Esophagus muscularis mucosa (tissue), 4 donors: ENCODE measurements at regions not wholly inside any gene's neighbourhood (a gene's known extent, or its start where the extent isn't known, plus 50 kb on each side); places are given as distances from the start of the nearest gene placed in this dataset.

Experiments used
- DNase-seq: peaks from one replicate; pipeline ENCODE4 v3.0.0-alpha.2; 2017; ENCODE audit errors: extremely low spot score
- H3K27ac ChIP-seq, 4 donors: fragments of 200-600 bp; sonication (generic); replicated peaks in 1 of 4; 1 replicate in 3 of 4; 2 replicates in 1 of 4; pipeline ENCODE4 v1.5.1; 2016 to 2019; ENCODE audit warnings: mild to moderate bottlenecking in 1 of 4
- H3K27me3 ChIP-seq, 4 donors: fragments of 200-600 bp; sonication (generic); one replicate each; pipeline versions ENCODE4 v1.5.1 to v1.6.0; 2016 to 2019
- H3K36me3 ChIP-seq, 4 donors: fragments of 200-600 bp; sonication (generic); one replicate each; pipeline ENCODE4 v1.5.1; 2016 to 2019
- H3K4me1 ChIP-seq, 4 donors: fragments of 200-600 bp; sonication (generic); one replicate each; pipeline ENCODE4 v1.5.1; 2016 to 2019
- H3K4me3 ChIP-seq, 4 donors: fragments of 200-600 bp; sonication (generic); 1 replicate in 2 of 4; 2 replicates in 2 of 4; pipeline ENCODE4 v1.5.1; 2016 to 2019; ENCODE audit warnings: mild to moderate bottlenecking in 4 of 4, moderate library complexity in 1 of 4
- H3K9me3 ChIP-seq, 4 donors: fragments of 200-600 bp; sonication (generic); 1 replicate in 3 of 4; 2 replicates in 1 of 4; pipeline ENCODE4 v1.5.1; 2016 to 2019
- CTCF ChIP-seq, 3 experiments: fragments of 200-600 bp in 2 of 3; fragments of 450-650 bp in 1 of 3; sonication (generic) in 2 of 3; IDR thresholded peaks; one replicate each; pipeline ENCODE4 v1.5.1; 2017 to 2019; ENCODE audit warnings: antibody characterized with exemption in 3 of 3, mild to moderate bottlenecking in 2 of 3, moderate library complexity in 1 of 3
- EP300 ChIP-seq: sonication (generic); formaldehyde crosslinking; IDR thresholded peaks from one replicate; pipeline ENCODE4 v1.6.1; 2017; ENCODE audit warnings: antibody characterized with exemption
- POLR2A ChIP-seq: fragments of 450-650 bp; IDR thresholded peaks from one replicate; pipeline ENCODE4 v1.6.1; 2017; ENCODE audit warnings: antibody characterized with exemption, moderate library complexity, mild to moderate bottlenecking, low read depth
- POLR2AphosphoS5 ChIP-seq, 2 donors: sonication (generic); formaldehyde crosslinking; IDR thresholded peaks; one replicate each; pipeline ENCODE4 v1.6.1; 2017; ENCODE audit warnings: antibody characterized with exemption in 2 of 2
- WGBS: methylation state at CpG from one replicate; pipeline ENCODE4 v1.1.5; 2018; 5-methylcytosine and 5-hydroxymethylcytosine counted together
- intact Hi-C: fragments of 100-400 bp; cut with DNase I; formaldehyde crosslinking; loops from one replicate; pipeline ENCODE4 v1.15.1; 2023

GRCh38 chr13:78915015-78915414, 256.1 kb upstream of the OBI1 start:
- 79% methylated on average over 4 of the region's 4 CpGs for WGBS
- intact Hi-C loops, result no loop called here
- Histone ChIP-seq H3K27me3 (no peaks in the 10 kb centered on the region), H3K36me3 (no peaks in the 10 kb centered on the region), H3K9me3 (no peaks in the 10 kb centered on the region), H3K4me3 (no peak overlapping the region), H3K4me1 (no peaks in the 10 kb centered on the region), H3K27ac (no peak overlapping the region)
- no peak for DNase-seq
- TF ChIP-seq CTCF (IDR thresholded peaks at IDR 0.05) (no peak), POLR2A (no peak), EP300 (no peak), POLR2AphosphoS5 (IDR thresholded peaks at IDR 0.05) (no peak)

GRCh38 chr13:78913656-78914055, 254.7 kb upstream of the OBI1 start:
- Histone ChIP-seq H3K9me3 (no peaks in the 10 kb centered on the region), H3K4me1 (no peaks in the 10 kb centered on the region), H3K36me3 (no peaks in the 10 kb centered on the region), H3K27me3 (no peaks in the 10 kb centered on the region), H3K27ac (no peak overlapping the region), H3K4me3 (no peak overlapping the region)
- WGBS, result 65% methylated on average over 3 of the region's 3 CpGs
- intact Hi-C loops, result no loop called here
- DNase-seq, result no peak
- TF ChIP-seq CTCF (IDR thresholded peaks at IDR 0.05) (no peak), POLR2AphosphoS5 (IDR thresholded peaks at IDR 0.05) (no peak), EP300 (no peak), POLR2A (no peak)

- intact Hi-C loops, result no loop called here
- WGBS, result 75% methylated on average over 7 of the region's 7 CpGs
- Histone ChIP-seq H3K4me3 (no peak overlapping the region), H3K27ac (no peak overlapping the region), H3K9me3 (no peaks in the 10 kb centered on the region), H3K4me1 (no peaks in the 10 kb centered on the region), H3K27me3 (no peaks in the 10 kb centered on the region), H3K36me3 (no peaks in the 10 kb centered on the region)
- TF ChIP-seq POLR2AphosphoS5 (IDR thresholded peaks at IDR 0.05) (no peak), EP300 (no peak), POLR2A (no peak), CTCF (IDR thresholded peaks at IDR 0.05) (no peak)
- DNase-seq, result no peak
These were observed 251.2 kb upstream of the OBI1 start for GRCh38 chr13:78910147-78910546.

- Histone ChIP-seq H3K4me1 (no peaks in the 10 kb centered on the region), H3K36me3 (no peaks in the 10 kb centered on the region), H3K27ac (no peak overlapping the region), H3K27me3 (no peaks in the 10 kb centered on the region), H3K9me3 (no peaks in the 10 kb centered on the region), H3K4me3 (no peak overlapping the region)
- no peak for TF ChIP-seq CTCF (IDR thresholded peaks at IDR 0.05)
- no peak for TF ChIP-seq EP300
- no peak for TF ChIP-seq POLR2A
- TF ChIP-seq POLR2AphosphoS5 (IDR thresholded peaks at IDR 0.05), result no peak
- no peak for DNase-seq
- 39% methylated on average over 4 of the region's 4 CpGs for whole genome bisulfite sequencing
- intact Hi-C loops, result no loop called here
These were observed 250.3 kb upstream of the OBI1 start for GRCh38 chr13:78909276-78909675.

- H3K27ac ChIP-seq, result no peak overlapping the region
- no peak overlapping the region for H3K4me3 ChIP-seq
- intact Hi-C loops, result no loop called here
- H3K27me3 ChIP-seq, result no peaks in the 10 kb centered on the region
- H3K36me3 ChIP-seq, result no peaks in the 10 kb centered on the region
- WGBS, result 50% methylated on average over 5 of the region's 5 CpGs
- no peak for TF ChIP-seq POLR2A
- no peak for TF ChIP-seq CTCF (IDR thresholded peaks at IDR 0.05)
- no peak for DNase-seq
- H3K4me1 ChIP-seq, result no peaks in the 10 kb centered on the region
- H3K9me3 ChIP-seq, result no peaks in the 10 kb centered on the region
These were observed 248.1 kb upstream of the OBI1 start for GRCh38 chr13:78907006-78907405.
